ENCODE measurements at regions not wholly inside any gene's neighbourhood (a gene's known extent, or its start where the extent isn't known, plus 50 kb on each side); places are given as distances from the start of the nearest gene placed in this dataset.
"Not testable (repeated sequence)": the region's sequence is repeated elsewhere in the genome, so short reads cannot be mapped to it uniquely, and the experiment has no call there.

GRCh38 chr3:72497501-72497900, 350.7 kb downstream of the SHQ1 start:
- WGBS, 2 experiments (ENCODE audit: extremely low coverage in 1 of 2, insufficient coverage in 1 of 2, insufficient read length in 1 of 2, insufficient replicate concordance in 2 of 2, low coverage in 1 of 2, low lambda C conversion rate in 2 of 2, missing lambda C conversion rate in 1 of 2) = 89% methylated on average over 7 of the region's 7 CpGs; no CpG with 5 or more reads in 1 of the 2 experiments
- FAIRE-seq; H3K36me3 ChIP-seq (ENCODE audit: control insufficient read depth in 2 of 4, insufficient read depth in 4 of 4, low read length in 3 of 4); H4K5ac ChIP-seq (ENCODE audit: insufficient read length, low read depth, low read length); H3K14ac ChIP-seq (ENCODE audit: insufficient read length); H2AK5ac ChIP-seq (ENCODE audit: low read depth, low read length); H2AFZ ChIP-seq (ENCODE audit: low read length); H2BK5ac ChIP-seq (ENCODE audit: low read depth, low read length); H3K56ac ChIP-seq (replicated peaks; ENCODE audit: insufficient read length, low read depth, low read length); H3K23me2 ChIP-seq (ENCODE audit: low read depth, low read length); H3K9ac ChIP-seq (replicated peaks in 1 of 4; ENCODE audit: extremely low read depth in 1 of 4, low read depth in 3 of 4, low read length in 3 of 4); H3K27ac ChIP-seq (ENCODE audit: low read depth, low read length); H3K23ac ChIP-seq (ENCODE audit: insufficient read length); H3K27me3 ChIP-seq (replicated peaks in 1 of 4; ENCODE audit: control insufficient read depth in 3 of 4, extremely low read depth in 1 of 4, insufficient read depth in 3 of 4, low read length in 3 of 4); H4K91ac ChIP-seq (replicated peaks; ENCODE audit: insufficient read length, low read length); H2BK15ac ChIP-seq (ENCODE audit: low read length); H3K9me3 ChIP-seq (ENCODE audit: insufficient read depth in 2 of 2, low read depth in 1 of 2, low read length in 1 of 2); H3K79me1 ChIP-seq (ENCODE audit: low read depth, low read length); H3K4ac ChIP-seq (replicated peaks; ENCODE audit: insufficient read length, low read depth, low read length); H3K4me3 ChIP-seq (ENCODE audit: extremely low read depth in 1 of 4, insufficient read depth in 2 of 4, low read depth in 3 of 4, low read length in 4 of 4); H3K18ac ChIP-seq (ENCODE audit: extremely low read depth, low read length); H3K79me2 ChIP-seq (ENCODE audit: control insufficient read depth in 1 of 2, insufficient read depth in 2 of 2, low read length in 2 of 2); H2BK120ac ChIP-seq (replicated peaks; ENCODE audit: low read depth, low read length); H4K20me1 ChIP-seq (replicated peaks in 1 of 2; ENCODE audit: control insufficient read depth in 1 of 2, insufficient read depth in 2 of 2, low read length in 2 of 2); POLR2A ChIA-PET (ENCODE audit: partially characterized antibody); DNase-seq (ENCODE audit: low read depth in 1 of 2, low spot score in 2 of 2); H3K4me1 ChIP-seq (replicated peaks in 1 of 4; ENCODE audit: control insufficient read depth in 3 of 4, insufficient read depth in 4 of 4, low read length in 3 of 4); H4K8ac ChIP-seq (ENCODE audit: extremely low read depth, insufficient read depth, low read length); H3K4me2 ChIP-seq (ENCODE audit: insufficient read depth in 1 of 2, low read depth in 2 of 2, low read length in 2 of 2); H2BK12ac ChIP-seq (ENCODE audit: low read depth, low read length); H2BK20ac ChIP-seq (ENCODE audit: low read length): not testable (repeated sequence)
- CTCF ChIA-PET (ENCODE audit: partially characterized antibody) = interaction anchor here (1.0 kb wide), 1 partner anchor 168 kb away, joined by 3 read pairs; no protein-coding TSS in a partner anchor

All from H1 (cell line).